HEK293 (cell line): ENCODE measurements at regions not wholly inside any gene's neighbourhood (a gene's known extent, or its start where the extent isn't known, plus 50 kb on each side); places are given as distances from the start of the nearest gene placed in this dataset.

Source experiments
- CTCF ChIA-PET: fragments of 350-600 bp; formaldehyde crosslinking; extraction: SDS; loops from one replicate; lab custom pipeline; 2021; ENCODE audit warnings: antibody characterized with exemption; lab: Yijun Ruan, JAX
- POLR2A ChIA-PET: fragments of 300-600 bp; formaldehyde crosslinking; extraction: SDS; loops from one replicate; lab custom pipeline; 2020; ENCODE audit warnings: antibody characterized with exemption, inconsistent platforms; lab: Yijun Ruan, JAX
- H3K27ac ChIP-seq: fragments of 200-500 bp; sonication (Bioruptor generic); 2 replicates; pipeline ENCODE4 v1.5.1; 2014; ENCODE audit warnings: low read depth, low read length, control low read depth, inconsistent platforms; ENCODE audit errors: extremely low read depth
- H3K36me3 ChIP-seq, 2 experiments: fragments of 200-500 bp in 1 of 2; sonication (Bioruptor generic) in 1 of 2; 1 replicate in 1 of 2; 2 replicates in 1 of 2; pipeline ENCODE4 v1.5.1; 2014 to 2017; ENCODE audit warnings: inconsistent platforms in 2 of 2, low read length in 2 of 2; ENCODE audit not compliant: control insufficient read depth in 2 of 2, insufficient read depth in 1 of 2
- H3K4me1 ChIP-seq: fragments of 200-500 bp; sonication (Bioruptor generic); 2 replicates; pipeline ENCODE4 v1.5.1; 2014; ENCODE audit warnings: mild to moderate bottlenecking, low read length, inconsistent platforms; ENCODE audit not compliant: control insufficient read depth, insufficient read depth
- H3K4me3 ChIP-seq: 2 replicates; pipeline ENCODE4 v1.5.1; 2011; ENCODE audit warnings: low read depth, mild to moderate bottlenecking, control low read depth, low read length, moderate library complexity
- H3K9me3 ChIP-seq: fragments of 200-500 bp; sonication (Bioruptor generic); 2 replicates; pipeline ENCODE4 v1.5.1; 2014; ENCODE audit warnings: low read depth, low read length, inconsistent platforms; ENCODE audit not compliant: control insufficient read depth, insufficient read depth
- BCL11A ChIP-seq: fragments of 450-650 bp; formaldehyde crosslinking; IDR thresholded peaks from 2 replicates; pipeline ENCODE4 v1.5.1; 2016; ENCODE audit warnings: low read depth, missing biosample characterization, missing genetic modification characterization
- KLF8 ChIP-seq: fragments of 450-650 bp; formaldehyde crosslinking; IDR thresholded peaks from 2 replicates; pipeline ENCODE4 v1.5.1; 2016; ENCODE audit warnings: missing biosample characterization, missing genetic modification characterization
- OVOL3 ChIP-seq: fragments of 450-650 bp; formaldehyde crosslinking; IDR thresholded peaks from 2 replicates; pipeline ENCODE4 v1.5.1; 2016; ENCODE audit warnings: missing biosample characterization, missing genetic modification characterization
- SCRT2 ChIP-seq: fragments of 450-650 bp; formaldehyde crosslinking; IDR thresholded peaks from 2 replicates; pipeline ENCODE4 v1.5.1; 2016; ENCODE audit warnings: missing biosample characterization, missing genetic modification characterization
- WT1 ChIP-seq: fragments of 450-650 bp; formaldehyde crosslinking; IDR thresholded peaks from 2 replicates; pipeline ENCODE4 v1.5.1; 2016; ENCODE audit warnings: missing biosample characterization, missing genetic modification characterization
- ZFP37 ChIP-seq: fragments of 450-650 bp; formaldehyde crosslinking; IDR thresholded peaks from 2 replicates; pipeline ENCODE4 v1.5.1; 2016; ENCODE audit warnings: missing biosample characterization, missing genetic modification characterization
- ZNF221 ChIP-seq: fragments of 450-650 bp; formaldehyde crosslinking; IDR thresholded peaks from 2 replicates; pipeline ENCODE4 v1.5.1; 2017; ENCODE audit warnings: missing biosample characterization, missing genetic modification characterization, borderline replicate concordance
- ZNF302 ChIP-seq: fragments of 450-650 bp; formaldehyde crosslinking; IDR thresholded peaks from 2 replicates; pipeline ENCODE4 v1.5.1; 2016; ENCODE audit warnings: missing biosample characterization, missing genetic modification characterization, low read depth
- ZNF423 ChIP-seq: fragments of 450-650 bp; formaldehyde crosslinking; IDR thresholded peaks from 2 replicates; pipeline ENCODE4 v1.5.1; 2016; ENCODE audit warnings: missing biosample characterization, missing genetic modification characterization
- ZNF621 ChIP-seq: fragments of 450-650 bp; formaldehyde crosslinking; IDR thresholded peaks from 2 replicates; pipeline ENCODE4 v1.5.1; 2017; ENCODE audit warnings: missing biosample characterization, missing genetic modification characterization
- ZNF624 ChIP-seq: fragments of 450-650 bp; formaldehyde crosslinking; IDR thresholded peaks from 2 replicates; pipeline ENCODE4 v1.5.1; 2017; ENCODE audit warnings: missing biosample characterization, missing genetic modification characterization
- ZNF626 ChIP-seq: fragments of 450-650 bp; sonication (Bioruptor Pico); formaldehyde crosslinking; IDR thresholded peaks from 2 replicates; pipeline ENCODE4 v1.5.1; 2018; ENCODE audit warnings: missing biosample characterization, missing genetic modification characterization, inconsistent platforms
- TF ChIP-seq, protein P1 (sequence below): fragments of 450-650 bp; formaldehyde crosslinking; IDR thresholded peaks from 2 replicates; pipeline ENCODE4 v1.5.1; 2016; ENCODE audit warnings: missing biosample characterization, missing genetic modification characterization
- TF ChIP-seq, protein P2 (sequence below): fragments of 450-650 bp; formaldehyde crosslinking; optimal IDR thresholded peaks from 2 replicates; pipeline ENCODE3; 2016; ENCODE audit warnings: missing biosample characterization, mild to moderate bottlenecking, missing genetic modification characterization
- TF ChIP-seq, protein P3 (sequence below): fragments of 450-650 bp; formaldehyde crosslinking; IDR thresholded peaks from 2 replicates; pipeline ENCODE4 v1.5.1; 2017; ENCODE audit warnings: missing biosample characterization, missing genetic modification characterization
- TF ChIP-seq, protein P4 (sequence below): fragments of 450-650 bp; formaldehyde crosslinking; IDR thresholded peaks from 2 replicates; pipeline ENCODE4 v1.5.1; 2016; ENCODE audit warnings: missing biosample characterization, missing genetic modification characterization
- TF ChIP-seq, protein P5 (sequence below): fragments of 450-650 bp; formaldehyde crosslinking; IDR thresholded peaks from 2 replicates; pipeline ENCODE4 v1.5.1; 2016; ENCODE audit warnings: missing biosample characterization, missing genetic modification characterization

DNA sequence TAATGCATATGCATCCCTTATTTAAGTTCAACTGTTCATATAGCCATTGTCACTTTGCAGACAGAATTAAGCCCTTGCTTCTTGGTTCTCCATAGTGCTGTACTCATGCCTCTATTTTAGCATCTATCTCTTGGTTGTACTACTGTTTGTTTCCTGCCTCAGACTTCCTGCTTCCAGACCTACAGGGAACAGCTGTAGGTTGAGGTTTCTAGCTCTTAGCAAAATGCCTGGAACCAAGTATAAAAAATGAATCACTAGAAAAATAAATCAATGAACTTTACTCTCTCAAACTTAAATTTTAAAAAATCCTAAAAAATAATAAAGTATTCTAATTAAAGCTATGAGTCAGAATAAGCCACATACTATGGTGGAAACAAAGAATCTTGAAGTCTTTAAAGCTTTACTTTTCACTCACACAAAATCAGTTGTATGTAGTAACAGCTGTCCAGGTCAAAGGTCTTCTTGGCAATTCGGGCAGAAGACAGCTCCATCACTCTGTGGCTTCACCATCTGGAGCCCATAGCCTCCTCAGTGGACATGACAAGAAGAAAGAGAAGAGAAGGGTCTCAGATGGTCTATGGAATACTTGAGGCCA is 1228.1 kb upstream of the GYPC start:
- TF ChIP-seq ZNF621 (tag by site-specific recombination) (no peak), BCL11A (tag by site-specific recombination) (no peak), ZNF221 (tag by site-specific recombination) (no peak), ZNF626 (tag by site-specific recombination) (no peak), SCRT2 (tag by site-specific recombination) (no peak), ZNF302 (tag by site-specific recombination) (no peak), OVOL3 (tag by site-specific recombination) (no peak), ZNF423 (no peak), WT1 (tag by site-specific recombination) (no peak), KLF8 (tag by site-specific recombination) (no peak), ZFP37 (tag by site-specific recombination) (no peak)
- TF ChIP-seq, protein P1, sequence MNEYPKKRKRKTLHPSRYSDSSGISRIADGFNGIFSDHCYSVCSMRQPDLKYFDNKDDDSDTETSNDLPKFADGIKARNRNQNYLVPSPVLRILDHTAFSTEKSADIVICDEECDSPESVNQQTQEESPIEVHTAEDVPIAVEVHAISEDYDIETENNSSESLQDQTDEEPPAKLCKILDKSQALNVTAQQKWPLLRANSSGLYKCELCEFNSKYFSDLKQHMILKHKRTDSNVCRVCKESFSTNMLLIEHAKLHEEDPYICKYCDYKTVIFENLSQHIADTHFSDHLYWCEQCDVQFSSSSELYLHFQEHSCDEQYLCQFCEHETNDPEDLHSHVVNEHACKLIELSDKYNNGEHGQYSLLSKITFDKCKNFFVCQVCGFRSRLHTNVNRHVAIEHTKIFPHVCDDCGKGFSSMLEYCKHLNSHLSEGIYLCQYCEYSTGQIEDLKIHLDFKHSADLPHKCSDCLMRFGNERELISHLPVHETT (tag by site-specific recombination) = no peak
- TF ChIP-seq, protein P2, sequence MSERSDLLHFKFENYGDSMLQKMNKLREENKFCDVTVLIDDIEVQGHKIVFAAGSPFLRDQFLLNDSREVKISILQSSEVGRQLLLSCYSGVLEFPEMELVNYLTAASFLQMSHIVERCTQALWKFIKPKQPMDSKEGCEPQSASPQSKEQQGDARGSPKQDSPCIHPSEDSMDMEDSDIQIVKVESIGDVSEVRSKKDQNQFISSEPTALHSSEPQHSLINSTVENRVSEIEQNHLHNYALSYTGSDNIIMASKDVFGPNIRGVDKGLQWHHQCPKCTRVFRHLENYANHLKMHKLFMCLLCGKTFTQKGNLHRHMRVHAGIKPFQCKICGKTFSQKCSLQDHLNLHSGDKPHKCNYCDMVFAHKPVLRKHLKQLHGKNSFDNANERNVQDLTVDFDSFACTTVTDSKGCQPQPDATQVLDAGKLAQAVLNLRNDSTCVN (tag by site-specific recombination) = no peak
- TF ChIP-seq, protein P3, sequence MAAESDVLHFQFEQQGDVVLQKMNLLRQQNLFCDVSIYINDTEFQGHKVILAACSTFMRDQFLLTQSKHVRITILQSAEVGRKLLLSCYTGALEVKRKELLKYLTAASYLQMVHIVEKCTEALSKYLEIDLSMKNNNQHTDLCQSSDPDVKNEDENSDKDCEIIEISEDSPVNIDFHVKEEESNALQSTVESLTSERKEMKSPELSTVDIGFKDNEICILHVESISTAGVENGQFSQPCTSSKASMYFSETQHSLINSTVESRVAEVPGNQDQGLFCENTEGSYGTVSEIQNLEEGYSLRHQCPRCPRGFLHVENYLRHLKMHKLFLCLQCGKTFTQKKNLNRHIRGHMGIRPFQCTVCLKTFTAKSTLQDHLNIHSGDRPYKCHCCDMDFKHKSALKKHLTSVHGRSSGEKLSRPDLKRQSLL (tag by site-specific recombination) = no peak
- TF ChIP-seq, protein P4, sequence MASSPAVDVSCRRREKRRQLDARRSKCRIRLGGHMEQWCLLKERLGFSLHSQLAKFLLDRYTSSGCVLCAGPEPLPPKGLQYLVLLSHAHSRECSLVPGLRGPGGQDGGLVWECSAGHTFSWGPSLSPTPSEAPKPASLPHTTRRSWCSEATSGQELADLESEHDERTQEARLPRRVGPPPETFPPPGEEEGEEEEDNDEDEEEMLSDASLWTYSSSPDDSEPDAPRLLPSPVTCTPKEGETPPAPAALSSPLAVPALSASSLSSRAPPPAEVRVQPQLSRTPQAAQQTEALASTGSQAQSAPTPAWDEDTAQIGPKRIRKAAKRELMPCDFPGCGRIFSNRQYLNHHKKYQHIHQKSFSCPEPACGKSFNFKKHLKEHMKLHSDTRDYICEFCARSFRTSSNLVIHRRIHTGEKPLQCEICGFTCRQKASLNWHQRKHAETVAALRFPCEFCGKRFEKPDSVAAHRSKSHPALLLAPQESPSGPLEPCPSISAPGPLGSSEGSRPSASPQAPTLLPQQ = no peak
- TF ChIP-seq, protein P5, sequence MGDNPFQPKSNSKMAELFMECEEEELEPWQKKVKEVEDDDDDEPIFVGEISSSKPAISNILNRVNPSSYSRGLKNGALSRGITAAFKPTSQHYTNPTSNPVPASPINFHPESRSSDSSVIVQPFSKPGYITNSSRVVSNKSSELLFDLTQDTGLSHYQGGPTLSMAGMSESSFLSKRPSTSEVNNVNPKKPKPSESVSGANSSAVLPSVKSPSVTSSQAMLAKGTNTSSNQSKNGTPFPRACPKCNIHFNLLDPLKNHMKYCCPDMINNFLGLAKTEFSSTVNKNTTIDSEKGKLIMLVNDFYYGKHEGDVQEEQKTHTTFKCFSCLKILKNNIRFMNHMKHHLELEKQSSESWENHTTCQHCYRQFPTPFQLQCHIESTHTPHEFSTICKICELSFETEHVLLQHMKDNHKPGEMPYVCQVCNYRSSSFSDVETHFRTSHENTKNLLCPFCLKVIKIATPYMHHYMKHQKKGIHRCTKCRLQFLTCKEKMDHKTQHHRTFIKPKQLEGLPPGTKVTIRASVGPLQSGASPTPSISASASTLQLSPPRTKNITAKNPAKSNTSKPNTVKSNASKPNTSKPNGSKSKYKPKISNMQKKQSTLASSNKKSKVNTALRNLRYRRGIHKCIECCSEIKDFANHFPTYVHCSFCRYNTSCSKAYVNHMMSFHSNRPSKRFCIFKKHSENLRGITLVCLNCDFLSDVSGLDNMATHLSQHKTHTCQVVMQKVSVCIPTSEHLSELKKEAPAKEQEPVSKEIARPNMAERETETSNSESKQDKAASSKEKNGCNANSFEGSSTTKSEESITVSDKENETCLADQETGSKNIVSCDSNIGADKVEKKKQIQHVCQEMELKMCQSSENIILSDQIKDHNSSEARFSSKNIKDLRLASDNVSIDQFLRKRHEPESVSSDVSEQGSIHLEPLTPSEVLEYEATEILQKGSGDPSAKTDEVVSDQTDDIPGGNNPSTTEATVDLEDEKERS (tag by site-specific recombination) = no peak
- TF ChIP-seq, all 188 proteins: peak for 0
- POLR2A ChIA-PET = no interaction called here
- Histone ChIP-seq H3K4me3 (no peak overlapping the region), H3K36me3 (no peaks in the 10 kb centered on the region), H3K4me1 (no peaks in the 10 kb centered on the region), H3K9me3 (no peaks in the 10 kb centered on the region), H3K27ac (no peak overlapping the region)
- CTCF ChIA-PET = no interaction called here

DNA sequence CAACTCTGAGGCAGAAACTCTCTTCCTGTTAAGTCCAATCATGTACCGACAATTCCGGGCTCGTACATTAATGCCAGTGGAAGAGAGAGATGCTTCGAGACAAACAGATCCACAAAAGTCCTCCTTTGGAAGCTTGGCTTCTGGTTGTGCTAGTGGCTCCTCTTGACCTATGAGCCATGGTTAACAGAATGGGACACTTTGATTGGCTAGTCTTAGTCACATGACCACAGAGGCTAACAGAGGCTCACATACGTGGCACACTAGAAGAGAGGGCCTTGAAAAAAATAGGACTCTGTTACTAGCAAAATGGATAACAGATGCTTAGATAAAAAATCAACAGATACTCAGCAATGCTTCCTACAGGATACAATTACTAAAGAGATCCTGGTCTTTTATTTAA is 1211.9 kb upstream of the GYPC start:
- no peak overlapping the region for H3K27ac ChIP-seq
- TF ChIP-seq ZNF624 = no peak
- TF ChIP-seq, all 188 proteins: peak for 0
- Histone ChIP-seq H3K4me3 (no peak overlapping the region), H3K4me1 (no peaks in the 10 kb centered on the region), H3K36me3 (no peaks in the 10 kb centered on the region), H3K9me3 (no peaks in the 10 kb centered on the region)
- POLR2A ChIA-PET = no interaction called here
- CTCF ChIA-PET = no interaction called here
